K562 (cell line): ENCODE measurements at regions not wholly inside any gene's neighbourhood (a gene's known extent, or its start where the extent isn't known, plus 50 kb on each side); places are given as distances from the start of the nearest gene placed in this dataset.

Experiments
- ATAC-seq: fragments of 200-7000 bp; cut with Tn5 transposase; 3 replicates; pipeline ENCODE4 v1.9.1; 2020; ENCODE audit warnings: moderate library complexity
- BruUV-seq: library from RNA; stranded (reverse); fragments of 400-500 nt; replicated peaks from 2 replicates; lab custom pipeline; 2021; lab: Mats Ljungman, UMichigan
- CTCF ChIA-PET: fragments of 300-600 bp; formaldehyde crosslinking; extraction: SDS; loops from one replicate; lab custom pipeline; 2021; ENCODE audit warnings: low intra/inter-chr PET ratio; lab: Yijun Ruan, JAX
- POLR2A ChIA-PET: fragments of 300-600, 350-650 bp; sonication (Branson Sonifier 250); formaldehyde crosslinking; extraction: SDS; loops from one replicate; lab custom pipeline; 2021; ENCODE audit warnings: antibody characterized with exemption, inconsistent platforms; lab: Yijun Ruan, JAX
- DNase-seq, 4 experiments: peaks; one replicate each; pipeline versions ENCODE4 v3.0.0 to v3.0.0-alpha.2; 2011 to 2018; ENCODE audit warnings: low spot score in 3 of 4, mixed read lengths in 3 of 4; ENCODE audit errors: extremely low read depth in 1 of 4
- FAIRE-seq: peaks from 2 replicates; lab custom pipeline; 2011; peaks lifted over from hg19 to GRCh38; lab: Jason Lieb, UNC
- H2AFZ ChIP-seq: 2 replicates; pipeline ENCODE4 v1.6.0; 2011; ENCODE audit warnings: low read depth, low read length, control low read depth, inconsistent platforms
- H3K27ac ChIP-seq: fragments of 200-600 bp; 3 replicates; pipeline ENCODE4 v1.8.0; 2011; ENCODE audit warnings: low read depth, mild to moderate bottlenecking, control low read depth, inconsistent platforms, low read length, moderate library complexity, mixed read lengths; ENCODE audit errors: extremely low read depth
- H3K27me3 ChIP-seq, 2 experiments: fragments of 300-600 bp in 1 of 2; 2 replicates in 1 of 2; 3 replicates in 1 of 2; pipeline versions ENCODE4 v1.6.0 to v1.8.0; 2011; ENCODE audit warnings: inconsistent platforms in 2 of 2, low read length in 2 of 2, mild to moderate bottlenecking in 1 of 2, mixed read lengths in 1 of 2, moderate library complexity in 1 of 2; ENCODE audit not compliant: control insufficient read depth in 2 of 2, insufficient read depth in 2 of 2
- H3K36me3 ChIP-seq: fragments of 300-600 bp; 3 replicates; pipeline ENCODE4 v1.8.0; 2011; ENCODE audit warnings: mild to moderate bottlenecking, low read length, inconsistent platforms; ENCODE audit not compliant: control insufficient read depth, insufficient read depth
- H3K4me1 ChIP-seq, 2 experiments: fragments of 200-600 bp in 1 of 2; replicated peaks in 1 of 2; 2 replicates in 1 of 2; 3 replicates in 1 of 2; pipeline versions ENCODE4 v1.5.1 to v1.8.0; 2011; ENCODE audit warnings: inconsistent platforms in 2 of 2, low read length in 2 of 2, mild to moderate bottlenecking in 1 of 2, mixed read lengths in 1 of 2, moderate library complexity in 1 of 2; ENCODE audit not compliant: control insufficient read depth in 2 of 2, insufficient read depth in 2 of 2
- H3K4me2 ChIP-seq: 2 replicates; pipeline ENCODE4 v1.6.1; 2011; ENCODE audit warnings: low read length, control low read depth, inconsistent platforms, mixed read lengths; ENCODE audit not compliant: insufficient read depth
- H3K4me3 ChIP-seq: fragments of 200-600 bp; sonication (generic), shearing (Covaris generic); 2 replicates; pipeline ENCODE4 v1.5.1; 2016; ENCODE audit warnings: control low read depth, inconsistent platforms
- H3K79me2 ChIP-seq: fragments of 200-600 bp; 3 replicates; pipeline ENCODE4 v1.8.0; 2011; ENCODE audit warnings: low read length, inconsistent platforms; ENCODE audit not compliant: control insufficient read depth, insufficient read depth
- H3K9ac ChIP-seq, 2 experiments: 2 replicates each; pipeline versions ENCODE4 v1.6.0 to v1.6.1; 2011; ENCODE audit warnings: low read depth in 2 of 2, low read length in 2 of 2, control low read depth in 1 of 2, inconsistent platforms in 1 of 2, mild to moderate bottlenecking in 1 of 2, mixed read lengths in 1 of 2; ENCODE audit not compliant: insufficient read depth in 1 of 2
- H3K9me1 ChIP-seq: one replicate; pipeline ENCODE4 v1.6.0; 2011; ENCODE audit warnings: inconsistent platforms, mild to moderate bottlenecking, low read length, moderate library complexity; ENCODE audit not compliant: control insufficient read depth, insufficient read depth
- H3K9me3 ChIP-seq: replicated peaks from 2 replicates; pipeline ENCODE4 v1.5.1; 2011; ENCODE audit warnings: low read depth, low read length, inconsistent platforms; ENCODE audit not compliant: control insufficient read depth, insufficient read depth
- H4K20me1 ChIP-seq: replicated peaks from 2 replicates; pipeline ENCODE4 v1.6.1; 2011; ENCODE audit warnings: low read length, inconsistent platforms, mixed read lengths; ENCODE audit not compliant: control insufficient read depth, insufficient read depth
- ETV5 ChIP-seq: sonication (generic); formaldehyde crosslinking; IDR thresholded peaks from 2 replicates; pipeline ENCODE4 v1.4.0; 2020; ENCODE audit warnings: low read depth, mild to moderate bottlenecking, missing genetic modification reagents
- FOXJ2 ChIP-seq: fragments of 200-800 bp; sonication (Bioruptor generic); IDR thresholded peaks from 2 replicates; pipeline ENCODE4 v1.6.1; 2016; ENCODE audit warnings: missing genetic modification characterization, missing compliant biosample characterization
- FOXK2 ChIP-seq, 2 experiments: fragments of 450-650 bp; IDR thresholded peaks in 1 of 2; conservative IDR thresholded peaks in 1 of 2; 2 replicates each; pipeline ENCODE4 v1.6.1; 2016; ENCODE audit warnings: low read depth in 2 of 2, mild to moderate bottlenecking in 1 of 2
- KLF16 ChIP-seq: IDR thresholded peaks from 2 replicates; pipeline ENCODE4 v1.6.1; 2016; ENCODE audit warnings: antibody characterized with exemption
- NR2C2 ChIP-seq, 2 experiments: fragments of 200-800 bp in 1 of 2; sonication (Bioruptor generic) in 1 of 2; sonication (generic) in 1 of 2; formaldehyde crosslinking in 1 of 2; IDR thresholded peaks; 2 replicates each; pipeline versions ENCODE4 v1.6.1 to v1.8.0; 2016 to 2022; ENCODE audit warnings: mild to moderate bottlenecking in 1 of 2, missing compliant biosample characterization in 1 of 2, missing genetic modification characterization in 1 of 2, missing genetic modification reagents in 1 of 2
- RB1 ChIP-seq: fragments of 450-650 bp; IDR thresholded peaks from 2 replicates; pipeline ENCODE4 v1.6.1; 2017; ENCODE audit warnings: low read depth, mild to moderate bottlenecking
- RFX5 ChIP-seq: IDR thresholded peaks from 2 replicates; pipeline ENCODE4 v1.6.1; 2011; ENCODE audit warnings: low read depth, mild to moderate bottlenecking, improper control_type of control experiment, low read length
- ZNF696 ChIP-seq: fragments of 250-450 bp; sonication (Bioruptor Pico); conservative IDR thresholded peaks from 2 replicates; pipeline ENCODE4 v1.4.0; 2020; ENCODE audit warnings: mild to moderate bottlenecking, moderate library complexity
- WGBS: fragments of 100-300 bp; shearing (Covaris generic); methylation state at CpG from one replicate; pipeline ENCODE4 v1.1.6; 2016; ENCODE audit warnings: low coverage, mixed read lengths; ENCODE audit not compliant: insufficient coverage; ENCODE audit errors: missing lambda C conversion rate; 5-methylcytosine and 5-hydroxymethylcytosine counted together
- in situ Hi-C: fragments of 300-500 bp; cut with MboI; formaldehyde crosslinking; loops from 4 replicates; pipeline ENCODE4 v1.15.0; 2018; ENCODE audit warnings: inconsistent platforms, mixed read lengths
- intact Hi-C: fragments of 100-400 bp; cut with micrococcal nuclease; formaldehyde crosslinking; loops from 2 replicates; pipeline ENCODE4 v1.14.2; 2022
- TF ChIP-seq, protein P1 (sequence below), 2 experiments: fragments of 150-350 bp in 1 of 2; IDR thresholded peaks; 2 replicates each; pipeline ENCODE4 v1.6.1; 2012 to 2016; ENCODE audit warnings: low read depth in 2 of 2, low read length in 2 of 2, mild to moderate bottlenecking in 1 of 2, moderate library complexity in 1 of 2
- TF ChIP-seq, protein P2 (sequence below): sonication (generic); formaldehyde crosslinking; IDR thresholded peaks from 2 replicates; pipeline ENCODE4 v1.8.0; 2022; ENCODE audit warnings: mild to moderate bottlenecking, missing genetic modification reagents
- TF ChIP-seq, protein P3 (sequence below): fragments of 450-650 bp; IDR thresholded peaks from 2 replicates; pipeline ENCODE4 v1.6.1; 2016; ENCODE audit warnings: low read depth, mild to moderate bottlenecking, moderate library complexity
- TF ChIP-seq, protein P4 (sequence below): sonication (generic); formaldehyde crosslinking; IDR thresholded peaks from 2 replicates; pipeline ENCODE4 v1.9.0; 2022; ENCODE audit warnings: mild to moderate bottlenecking, missing genetic modification reagents
- TF ChIP-seq, protein P5 (sequence below): fragments of 150-350 bp; conservative IDR thresholded peaks from 2 replicates; pipeline ENCODE4 v1.6.1; 2014; ENCODE audit warnings: low read length

DNA sequence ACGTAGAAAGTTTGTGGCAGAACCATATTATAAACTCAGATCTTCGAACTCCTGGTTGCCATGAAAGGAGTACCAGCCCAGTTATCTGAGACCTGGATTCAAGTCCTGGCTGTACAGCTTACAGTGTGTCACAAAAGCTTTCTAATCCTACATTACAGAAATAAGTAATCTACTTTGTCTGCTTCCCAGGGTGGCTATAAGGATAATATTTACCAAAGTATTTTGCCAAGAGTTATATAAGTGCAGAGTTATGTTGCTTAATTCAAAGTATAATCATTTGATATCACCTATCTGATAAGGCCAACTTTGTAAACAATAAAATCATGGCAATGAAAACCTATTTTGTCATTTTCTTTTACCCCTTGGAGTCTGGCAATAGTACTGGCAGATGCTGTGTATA, 381.6 kb downstream of the NDFIP2 start (continued):
- TF ChIP-seq, protein P1, sequence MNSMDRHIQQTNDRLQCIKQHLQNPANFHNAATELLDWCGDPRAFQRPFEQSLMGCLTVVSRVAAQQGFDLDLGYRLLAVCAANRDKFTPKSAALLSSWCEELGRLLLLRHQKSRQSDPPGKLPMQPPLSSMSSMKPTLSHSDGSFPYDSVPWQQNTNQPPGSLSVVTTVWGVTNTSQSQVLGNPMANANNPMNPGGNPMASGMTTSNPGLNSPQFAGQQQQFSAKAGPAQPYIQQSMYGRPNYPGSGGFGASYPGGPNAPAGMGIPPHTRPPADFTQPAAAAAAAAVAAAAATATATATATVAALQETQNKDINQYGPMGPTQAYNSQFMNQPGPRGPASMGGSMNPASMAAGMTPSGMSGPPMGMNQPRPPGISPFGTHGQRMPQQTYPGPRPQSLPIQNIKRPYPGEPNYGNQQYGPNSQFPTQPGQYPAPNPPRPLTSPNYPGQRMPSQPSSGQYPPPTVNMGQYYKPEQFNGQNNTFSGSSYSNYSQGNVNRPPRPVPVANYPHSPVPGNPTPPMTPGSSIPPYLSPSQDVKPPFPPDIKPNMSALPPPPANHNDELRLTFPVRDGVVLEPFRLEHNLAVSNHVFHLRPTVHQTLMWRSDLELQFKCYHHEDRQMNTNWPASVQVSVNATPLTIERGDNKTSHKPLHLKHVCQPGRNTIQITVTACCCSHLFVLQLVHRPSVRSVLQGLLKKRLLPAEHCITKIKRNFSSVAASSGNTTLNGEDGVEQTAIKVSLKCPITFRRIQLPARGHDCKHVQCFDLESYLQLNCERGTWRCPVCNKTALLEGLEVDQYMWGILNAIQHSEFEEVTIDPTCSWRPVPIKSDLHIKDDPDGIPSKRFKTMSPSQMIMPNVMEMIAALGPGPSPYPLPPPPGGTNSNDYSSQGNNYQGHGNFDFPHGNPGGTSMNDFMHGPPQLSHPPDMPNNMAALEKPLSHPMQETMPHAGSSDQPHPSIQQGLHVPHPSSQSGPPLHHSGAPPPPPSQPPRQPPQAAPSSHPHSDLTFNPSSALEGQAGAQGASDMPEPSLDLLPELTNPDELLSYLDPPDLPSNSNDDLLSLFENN (IDR thresholded peaks at IDR 0.05; ENCODE audit: low read depth in 2 of 2, low read length in 2 of 2) = no peak
- TF ChIP-seq RB1 = no peak
- TF ChIP-seq, all 486 proteins: peak for 0

DNA sequence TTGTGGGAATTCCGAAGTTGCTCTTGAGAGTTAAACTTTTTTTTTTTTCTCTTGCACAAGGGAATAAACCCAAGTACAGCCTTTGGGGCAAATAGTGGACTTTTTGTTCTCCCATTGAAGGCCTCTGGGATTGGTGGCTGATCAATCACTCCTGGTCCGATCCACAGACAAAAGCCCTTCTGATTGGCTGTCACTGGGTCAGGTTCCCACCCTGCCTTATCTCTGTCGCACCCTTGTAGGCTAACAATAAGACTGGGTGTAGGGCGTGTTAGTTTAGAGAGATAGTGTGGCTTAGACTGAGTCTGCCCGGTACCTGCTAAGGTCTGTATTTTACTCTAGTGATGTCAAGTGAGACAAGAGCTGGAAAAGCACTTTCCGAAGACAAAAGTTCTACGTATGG, 380.8 kb downstream of the NDFIP2 start:
- intact Hi-C loops = no loop called here
- Histone ChIP-seq H3K9me1 (no peaks in the 10 kb centered on the region), H3K27ac (no peak overlapping the region), H3K4me1 (no peaks in the 10 kb centered on the region), H3K9ac (no peak overlapping the region), H3K36me3 (no peaks in the 10 kb centered on the region), H3K4me3 (no peak overlapping the region), H2AFZ (no peak overlapping the region), H3K4me2 (no peak overlapping the region), H3K79me2 (no peaks in the 10 kb centered on the region), H3K9me3 (no peaks in the 10 kb centered on the region), H4K20me1 (no peaks in the 10 kb centered on the region), H3K27me3 (no peaks in the 10 kb centered on the region)
- WGBS = 2% methylated on average over 7 of the region's 7 CpGs
- POLR2A ChIA-PET = no interaction called here
- FAIRE-seq (no peak), DNase-seq (no peak), ATAC-seq (no peak)
- in situ Hi-C loops = no loop called here
- CTCF ChIA-PET = no interaction called here
- no TSS peak for BruUV-seq
- TF ChIP-seq FOXJ2 (tag) (no peak), ETV5 (no peak), ZNF696 (no peak), RFX5 (no peak), KLF16 (no peak), FOXK2 (conservative IDR thresholded peaks at IDR 0.05 in 1 of 2, IDR thresholded peaks at IDR 0.05 in 1 of 2; ENCODE audit: low read depth in 2 of 2) (no peak), NR2C2 (CRISPR knock-in tag; IDR thresholded peaks at IDR 0.05) (no peak), NR2C2 (tag; IDR thresholded peaks at IDR 0.05) (no peak)
- TF ChIP-seq, protein P2, sequence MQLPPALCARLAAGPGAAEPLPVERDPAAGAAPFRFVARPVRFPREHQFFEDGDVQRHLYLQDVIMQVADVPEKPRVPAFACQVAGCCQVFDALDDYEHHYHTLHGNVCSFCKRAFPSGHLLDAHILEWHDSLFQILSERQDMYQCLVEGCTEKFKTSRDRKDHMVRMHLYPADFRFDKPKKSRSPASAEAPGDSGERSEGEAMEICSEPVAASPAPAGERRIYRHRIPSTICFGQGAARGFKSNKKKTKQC (CRISPR knock-in tag) = no peak
- TF ChIP-seq, protein P3, sequence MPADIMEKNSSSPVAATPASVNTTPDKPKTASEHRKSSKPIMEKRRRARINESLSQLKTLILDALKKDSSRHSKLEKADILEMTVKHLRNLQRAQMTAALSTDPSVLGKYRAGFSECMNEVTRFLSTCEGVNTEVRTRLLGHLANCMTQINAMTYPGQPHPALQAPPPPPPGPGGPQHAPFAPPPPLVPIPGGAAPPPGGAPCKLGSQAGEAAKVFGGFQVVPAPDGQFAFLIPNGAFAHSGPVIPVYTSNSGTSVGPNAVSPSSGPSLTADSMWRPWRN = no peak
- TF ChIP-seq, protein P4, sequence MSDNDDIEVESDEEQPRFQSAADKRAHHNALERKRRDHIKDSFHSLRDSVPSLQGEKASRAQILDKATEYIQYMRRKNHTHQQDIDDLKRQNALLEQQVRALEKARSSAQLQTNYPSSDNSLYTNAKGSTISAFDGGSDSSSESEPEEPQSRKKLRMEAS (CRISPR knock-in tag) = no peak
- TF ChIP-seq, protein P5, sequence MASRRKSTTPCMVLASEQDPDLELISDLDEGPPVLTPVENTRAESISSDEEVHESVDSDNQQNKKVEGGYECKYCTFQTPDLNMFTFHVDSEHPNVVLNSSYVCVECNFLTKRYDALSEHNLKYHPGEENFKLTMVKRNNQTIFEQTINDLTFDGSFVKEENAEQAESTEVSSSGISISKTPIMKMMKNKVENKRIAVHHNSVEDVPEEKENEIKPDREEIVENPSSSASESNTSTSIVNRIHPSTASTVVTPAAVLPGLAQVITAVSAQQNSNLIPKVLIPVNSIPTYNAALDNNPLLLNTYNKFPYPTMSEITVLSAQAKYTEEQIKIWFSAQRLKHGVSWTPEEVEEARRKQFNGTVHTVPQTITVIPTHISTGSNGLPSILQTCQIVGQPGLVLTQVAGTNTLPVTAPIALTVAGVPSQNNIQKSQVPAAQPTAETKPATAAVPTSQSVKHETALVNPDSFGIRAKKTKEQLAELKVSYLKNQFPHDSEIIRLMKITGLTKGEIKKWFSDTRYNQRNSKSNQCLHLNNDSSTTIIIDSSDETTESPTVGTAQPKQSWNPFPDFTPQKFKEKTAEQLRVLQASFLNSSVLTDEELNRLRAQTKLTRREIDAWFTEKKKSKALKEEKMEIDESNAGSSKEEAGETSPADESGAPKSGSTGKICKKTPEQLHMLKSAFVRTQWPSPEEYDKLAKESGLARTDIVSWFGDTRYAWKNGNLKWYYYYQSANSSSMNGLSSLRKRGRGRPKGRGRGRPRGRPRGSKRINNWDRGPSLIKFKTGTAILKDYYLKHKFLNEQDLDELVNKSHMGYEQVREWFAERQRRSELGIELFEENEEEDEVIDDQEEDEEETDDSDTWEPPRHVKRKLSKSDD = no peak
